G401 (cell line): ENCODE measurements at regions not wholly inside any gene's neighbourhood (a gene's known extent, or its start where the extent isn't known, plus 50 kb on each side); places are given as distances from the start of the nearest gene placed in this dataset.

Experiments
- DNase-seq: peaks from one replicate; pipeline ENCODE4 v3.0.0-alpha.2; 2015; ENCODE audit warnings: low spot score
- in situ Hi-C: cut with HindIII; loops from 2 replicates; pipeline ENCODE4 v1.10.0; 2016; ENCODE audit warnings: low sequenced_read_pairs, mixed read lengths

- in situ Hi-C loops, result no loop called here
- DNase-seq, result no peak
These were observed 316.9 kb downstream of the TEX29 start for GRCh38 chr13:111637365-111637764.

- no peak for DNase-seq
- in situ Hi-C loops, result no loop called here
These were observed 317.8 kb downstream of the TEX29 start for GRCh38 chr13:111638233-111638632.

- in situ Hi-C loops, result no loop called here
- DNase-seq, result no peak
These were observed 318.8 kb downstream of the TEX29 start for GRCh38 chr13:111639196-111639705.

- no peak for DNase-seq
- in situ Hi-C loops, result no loop called here
These were observed 319.6 kb downstream of the TEX29 start for GRCh38 chr13:111640006-111640405.

GRCh38 chr13:111640476-111640875 lies 320.0 kb downstream of the TEX29 start:
- no peak for DNase-seq
- in situ Hi-C loops, result no loop called here

- no peak for DNase-seq
- in situ Hi-C loops, result no loop called here
These were observed 321.8 kb downstream of the TEX29 start for GRCh38 chr13:111642156-111642767.

GRCh38 chr13:111644750-111645149 lies 324.3 kb downstream of the TEX29 start:
- DNase-seq, result no peak
- in situ Hi-C loops, result no loop called here

- DNase-seq, result no peak
- in situ Hi-C loops, result no loop called here
These were observed 324.8 kb downstream of the TEX29 start for GRCh38 chr13:111645198-111645597.

- in situ Hi-C loops, result no loop called here
- no peak for DNase-seq
These were observed 325.4 kb downstream of the TEX29 start for GRCh38 chr13:111645598-111646455.

- no peak for DNase-seq
- in situ Hi-C loops, result no loop called here
These were observed 326.0 kb downstream of the TEX29 start for GRCh38 chr13:111646456-111646855.

GRCh38 chr13:111648885-111649284 lies 328.4 kb downstream of the TEX29 start:
- DNase-seq, result no peak
- in situ Hi-C loops, result no loop called here

GRCh38 chr13:111650626-111651025 lies 330.2 kb downstream of the TEX29 start:
- DNase-seq, result no peak
- in situ Hi-C loops, result no loop called here

- DNase-seq, result no peak
These were observed 332.2 kb downstream of the TEX29 start for GRCh38 chr13:111652676-111653075.

GRCh38 chr13:111654531-111654930 lies 334.1 kb downstream of the TEX29 start:
- in situ Hi-C loops, result no loop called here
- no peak for DNase-seq

More at GRCh38 chr13:111652676-111653075, 332.2 kb downstream of the TEX29 start:
- in situ Hi-C loops, result no loop called here

GRCh38 chr13:111656439-111656838 lies 336.0 kb downstream of the TEX29 start:
- DNase-seq, result no peak
- in situ Hi-C loops, result no loop called here

- in situ Hi-C loops, result no loop called here
- no peak for DNase-seq
These were observed 336.6 kb downstream of the TEX29 start for GRCh38 chr13:111657013-111657412.

GRCh38 chr13:111658145-111659100 lies 338.0 kb downstream of the TEX29 start:
- no peak for DNase-seq

GRCh38 chr13:111659219-111659775 lies 338.9 kb downstream of the TEX29 start:
- no peak for DNase-seq
- in situ Hi-C loops, result no loop called here

More at GRCh38 chr13:111658145-111659100, 338.0 kb downstream of the TEX29 start:
- in situ Hi-C loops, result no loop called here

- DNase-seq, result no peak
- in situ Hi-C loops, result no loop called here
These were observed 339.4 kb downstream of the TEX29 start for GRCh38 chr13:111659842-111660241.
